GM21381 (cell line): ENCODE measurements at regions not wholly inside any gene's neighbourhood (a gene's known extent, or its start where the extent isn't known, plus 50 kb on each side); places are given as distances from the start of the nearest gene placed in this dataset.

ENCODE experiments used
- ATAC-seq: cut with Tn5 transposase; IDR thresholded peaks from one replicate; pipeline ENCODE4 v1.9.1; 2021; ENCODE audit warnings: mild to moderate bottlenecking, moderate library complexity; ENCODE audit not compliant: unreplicated experiment

DNA sequence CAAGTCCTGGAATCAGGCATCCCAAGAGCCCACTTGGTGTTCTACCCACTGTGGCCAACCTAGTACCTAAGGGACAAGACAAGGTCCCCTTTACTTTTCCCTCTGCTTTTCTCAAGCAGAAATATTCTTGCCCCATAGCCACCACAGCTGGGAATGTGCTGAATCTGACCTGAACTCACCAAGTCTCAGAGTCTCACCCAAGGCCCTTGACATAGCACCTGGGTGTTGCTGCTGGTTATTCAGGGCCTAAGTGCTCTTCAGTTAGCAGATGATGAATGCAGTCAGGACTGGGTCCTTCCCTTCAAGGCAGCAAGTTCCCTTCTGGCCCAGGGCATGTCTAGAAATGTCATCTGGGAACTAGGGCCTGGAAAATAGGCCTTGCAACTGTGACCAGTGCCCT, 201.8 kb upstream of the SERP2 start:
- ATAC-seq: no peak

DNA sequence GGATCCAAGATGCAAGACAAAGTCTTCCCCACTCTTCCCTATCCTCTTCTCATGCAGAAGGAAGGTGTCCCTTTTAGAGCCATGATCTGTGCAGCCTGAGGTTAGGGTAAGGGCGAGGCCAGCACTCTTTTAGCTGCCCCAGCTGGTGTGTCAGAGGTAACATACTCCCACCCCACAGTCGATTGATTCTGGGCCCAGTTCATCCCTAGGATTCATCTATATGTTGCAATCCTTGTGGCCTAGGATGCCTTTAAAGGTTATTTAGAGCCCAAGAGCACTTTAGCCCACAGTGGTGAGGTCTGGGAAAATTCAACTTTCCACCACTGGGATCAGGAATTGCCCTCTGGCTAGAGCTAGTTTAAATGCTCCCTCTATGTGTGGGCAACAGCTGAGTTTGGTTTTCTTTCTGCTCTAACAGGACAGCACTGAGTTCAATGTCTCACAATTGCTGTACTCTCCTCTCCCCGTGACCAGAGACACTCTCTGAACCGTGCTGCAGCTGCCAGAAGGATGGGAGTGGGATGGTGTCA, 201.3 kb upstream of the SERP2 start:
- ATAC-seq: no peak

DNA sequence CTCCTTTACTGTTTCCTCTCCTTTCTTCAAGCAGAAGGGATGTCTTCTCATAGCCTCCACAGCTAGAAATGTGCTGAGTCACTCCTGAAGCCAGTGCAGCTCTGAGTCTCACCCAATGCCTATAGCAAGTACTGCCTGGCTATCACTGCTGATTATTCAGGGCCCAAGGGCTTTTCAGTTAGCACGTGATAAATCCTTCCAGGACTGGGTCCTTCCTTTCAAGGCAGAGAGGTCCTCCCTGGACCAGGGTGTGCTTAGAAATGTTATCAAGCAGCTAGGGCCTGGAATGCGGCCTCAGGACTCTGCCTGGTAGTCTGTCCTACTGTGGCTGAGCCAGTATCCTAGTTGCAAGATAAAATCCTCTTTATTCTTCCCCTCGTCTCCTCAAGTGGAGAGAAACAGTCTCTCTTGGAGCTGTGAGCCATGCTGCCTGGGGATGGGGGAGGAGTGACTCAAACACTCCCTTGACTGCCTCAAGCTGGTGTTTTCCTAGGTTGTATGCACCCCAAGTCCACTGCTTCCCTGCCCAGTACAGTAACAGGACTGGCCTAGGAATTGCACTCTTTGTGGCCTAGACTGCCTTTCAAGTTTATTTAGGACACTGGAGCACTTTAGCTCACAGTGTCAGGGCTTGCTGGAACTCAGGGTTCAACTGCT, 198.7 kb upstream of the SERP2 start:
- no peak for ATAC-seq

DNA sequence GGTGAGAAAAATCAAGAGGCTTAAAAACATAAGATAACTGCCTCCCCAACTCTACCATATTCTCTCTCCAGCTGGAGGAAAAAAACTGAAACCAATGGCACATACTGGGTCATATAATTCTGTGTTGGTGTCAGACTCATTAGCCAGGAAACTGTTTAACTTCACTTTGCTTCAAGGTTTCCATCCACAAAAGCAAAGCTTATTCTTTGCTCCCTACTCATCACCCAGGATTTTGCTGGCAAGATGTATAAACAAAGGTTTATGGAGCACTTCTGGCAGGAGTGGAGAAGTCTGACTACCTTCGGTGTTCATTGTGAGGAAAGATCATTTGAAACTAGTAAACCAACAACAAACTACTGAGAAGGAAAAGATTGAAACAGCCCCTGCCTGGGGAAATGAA, 197.5 kb upstream of the SERP2 start:
- no peak for ATAC-seq

DNA sequence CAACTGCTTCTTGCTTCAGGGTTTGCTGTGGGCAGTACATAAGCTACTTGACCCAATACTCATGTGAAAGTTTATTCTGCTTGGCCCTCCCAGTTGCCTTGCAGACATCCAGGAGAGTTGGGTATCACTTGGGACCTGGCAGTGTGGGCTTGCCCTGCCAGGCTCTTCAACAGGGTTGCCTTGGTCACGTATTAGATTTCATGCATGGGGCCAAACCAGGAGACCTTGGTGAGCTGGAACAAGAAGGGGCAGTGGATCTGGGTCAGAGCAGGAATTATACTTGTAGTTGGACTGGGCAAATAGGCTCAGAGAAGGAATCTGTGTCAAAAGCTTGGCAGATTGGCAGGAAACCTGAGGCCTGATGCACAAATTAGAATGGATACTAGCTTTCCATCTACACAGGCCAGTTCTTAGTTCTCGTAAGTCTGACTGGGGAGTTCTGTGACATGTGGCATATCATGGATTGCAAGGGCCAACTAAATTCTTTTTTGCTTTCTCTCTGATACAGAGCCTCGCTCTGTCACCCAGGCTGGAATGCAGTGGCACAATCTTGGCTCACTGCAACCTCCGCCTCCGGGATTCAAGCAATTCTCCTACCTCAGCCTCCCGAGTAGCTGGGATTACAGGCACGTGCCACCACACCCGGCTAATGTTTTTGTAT, 192.6 kb upstream of the SERP2 start:
- ATAC-seq: no peak

DNA sequence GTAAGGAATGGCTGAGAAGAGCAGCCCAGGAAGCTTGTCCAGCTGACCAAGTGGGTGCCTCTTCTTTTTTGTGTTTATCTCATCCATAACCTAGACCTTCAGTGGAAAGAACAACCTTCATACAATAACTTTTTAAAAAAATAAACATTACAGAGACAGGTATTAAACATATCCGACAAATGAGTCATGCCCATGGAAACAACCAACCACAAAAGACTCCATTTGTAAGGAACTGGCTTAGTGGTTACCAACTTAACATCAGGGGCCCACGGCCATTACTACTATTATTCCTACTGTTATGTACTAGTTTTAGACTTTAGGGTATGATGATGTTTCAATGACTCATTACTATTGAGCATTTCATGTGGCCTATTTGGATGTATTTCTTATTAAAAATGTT, 191.7 kb upstream of the SERP2 start:
- ATAC-seq: no peak

GRCh38 chr13:44184740-44185139, 188.9 kb upstream of the SERP2 start:
- no peak for ATAC-seq

GRCh38 chr13:44188257-44188656, 185.4 kb upstream of the SERP2 start:
- no peak for ATAC-seq

DNA sequence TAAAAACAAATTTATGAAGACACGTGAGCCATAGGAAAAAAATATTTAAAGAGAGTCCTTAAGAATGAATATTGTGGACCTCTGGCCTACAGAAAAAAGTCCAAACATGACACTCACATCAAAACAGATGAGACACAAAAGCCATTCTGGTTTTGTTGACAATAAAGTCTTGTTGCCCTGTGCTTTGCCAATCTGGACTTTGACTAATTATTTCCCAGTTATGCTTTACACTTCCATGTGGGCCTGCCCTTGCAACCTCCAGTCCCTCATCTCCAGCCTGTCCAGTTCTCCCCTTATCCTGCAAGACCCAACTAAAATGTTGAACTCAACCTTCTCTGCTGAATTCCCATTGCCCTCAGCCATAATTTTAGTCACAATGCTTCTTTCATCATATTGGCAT, 184.5 kb upstream of the SERP2 start:
- no peak for ATAC-seq

DNA sequence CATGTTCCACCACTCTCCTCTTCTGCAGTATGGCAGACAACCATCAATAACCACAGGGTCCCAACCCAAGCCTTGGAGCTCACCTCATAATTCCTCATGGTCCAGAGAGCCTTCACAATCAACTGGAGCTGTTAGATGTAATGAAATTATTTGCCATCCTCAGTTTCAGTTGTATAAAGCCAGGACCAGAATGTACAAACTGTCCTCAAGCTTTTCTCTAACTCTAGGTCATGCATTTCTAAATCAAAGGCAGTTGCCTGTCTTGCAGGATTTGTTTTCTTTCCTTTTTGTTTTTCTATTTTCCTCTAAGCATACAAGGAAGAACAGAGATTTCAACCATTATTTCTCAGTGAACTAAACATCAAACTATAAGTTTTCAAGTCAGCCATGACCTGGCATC, 182.5 kb upstream of the SERP2 start:
- no peak for ATAC-seq

GRCh38 chr13:44191504-44192171, 182.0 kb upstream of the SERP2 start:
- no peak for ATAC-seq

DNA sequence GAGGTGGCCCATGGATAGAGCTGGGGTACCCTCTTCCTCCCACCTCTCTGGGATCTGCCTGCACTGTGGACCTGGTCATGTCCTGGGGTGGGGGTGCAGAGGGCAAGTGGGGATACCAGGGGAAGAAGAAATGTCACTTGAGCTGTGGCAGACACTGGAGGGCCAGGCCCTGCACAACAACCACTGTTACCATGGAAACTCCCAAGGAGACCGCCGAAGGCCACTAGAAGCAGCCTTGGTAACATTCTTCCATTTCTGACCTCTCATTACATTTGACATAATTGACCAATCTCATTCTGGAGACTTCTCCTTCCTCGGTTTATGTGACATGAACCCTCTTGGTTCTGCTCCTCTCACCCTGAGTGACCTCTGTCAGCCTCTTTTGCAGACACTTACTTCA, 179.9 kb upstream of the SERP2 start:
- ATAC-seq: no peak

DNA sequence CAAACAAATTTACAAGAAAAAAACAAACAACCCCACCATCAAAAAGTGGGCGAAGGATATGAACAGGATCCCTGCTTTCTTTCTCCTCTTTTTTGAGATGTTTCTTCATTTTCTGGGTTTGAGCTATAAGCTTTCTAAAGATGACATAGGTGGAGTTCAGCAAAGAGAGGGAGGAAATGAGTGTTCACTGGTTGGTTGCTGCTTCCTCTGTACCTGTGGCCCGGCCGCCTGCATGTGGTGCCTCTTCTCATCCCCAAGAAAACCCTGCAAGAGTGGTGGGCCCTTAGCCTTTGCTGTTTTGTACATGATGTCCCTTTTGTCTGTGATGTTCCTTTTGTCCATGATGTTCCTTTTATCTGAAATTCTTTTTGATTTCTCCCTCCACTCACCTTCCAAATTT, 178.4 kb upstream of the SERP2 start:
- no peak for ATAC-seq

- ATAC-seq: no peak
Measured at GRCh38 chr13:44196196-44196751, 177.3 kb upstream of the SERP2 start.

- peak; percentile 91 for ATAC-seq
Measured at GRCh38 chr13:44197791-44198770, 175.5 kb upstream of the SERP2 start.

DNA sequence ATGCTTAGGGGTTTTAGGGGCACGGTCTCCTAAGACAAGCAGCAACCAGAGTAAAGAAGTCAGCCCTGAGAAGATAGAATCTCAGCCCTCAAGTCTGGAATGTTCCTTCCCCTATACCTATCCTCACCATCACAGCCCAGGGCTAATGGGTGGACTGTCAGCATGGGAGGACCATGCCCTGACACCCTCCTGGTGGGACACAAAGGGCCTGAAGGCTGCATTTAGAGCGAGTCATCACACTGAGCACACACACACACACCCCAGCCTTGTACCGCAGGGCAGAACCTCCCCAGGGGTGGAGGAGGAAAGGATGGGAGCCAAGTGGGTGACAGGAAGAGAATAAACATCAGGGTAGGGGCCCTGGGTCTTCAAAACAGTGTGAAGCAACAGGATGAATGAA, 174.8 kb upstream of the SERP2 start:
- no peak for ATAC-seq

DNA sequence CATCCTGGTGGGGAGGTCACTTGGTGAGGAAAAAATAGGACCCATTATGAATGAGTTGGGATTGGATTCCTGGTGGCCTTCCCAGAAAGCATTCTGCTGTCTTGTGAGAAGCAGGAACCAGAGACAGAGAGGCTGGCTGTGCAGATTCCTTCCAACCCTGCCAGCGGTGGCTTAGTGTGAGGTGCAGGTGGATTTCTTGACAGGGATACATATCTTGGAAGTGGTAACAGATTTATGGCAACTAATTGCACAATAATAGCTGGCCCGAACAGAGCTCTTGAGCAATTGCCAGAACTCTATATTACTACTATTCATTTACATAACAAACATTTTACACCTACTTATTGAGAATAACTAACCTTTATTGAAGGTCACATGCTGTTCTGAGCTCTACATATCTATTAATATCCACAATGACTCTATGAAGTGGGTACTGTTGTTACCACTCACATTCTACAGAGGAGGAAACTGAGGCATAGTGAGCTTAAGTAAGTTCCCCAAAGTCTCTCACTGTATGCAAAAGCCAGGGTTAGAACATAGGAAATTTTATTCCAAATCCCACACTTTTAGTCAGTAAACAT, 173.9 kb upstream of the SERP2 start:
- no peak for ATAC-seq

- no peak for ATAC-seq
Measured at GRCh38 chr13:44206434-44206833, 167.2 kb upstream of the SERP2 start.

DNA sequence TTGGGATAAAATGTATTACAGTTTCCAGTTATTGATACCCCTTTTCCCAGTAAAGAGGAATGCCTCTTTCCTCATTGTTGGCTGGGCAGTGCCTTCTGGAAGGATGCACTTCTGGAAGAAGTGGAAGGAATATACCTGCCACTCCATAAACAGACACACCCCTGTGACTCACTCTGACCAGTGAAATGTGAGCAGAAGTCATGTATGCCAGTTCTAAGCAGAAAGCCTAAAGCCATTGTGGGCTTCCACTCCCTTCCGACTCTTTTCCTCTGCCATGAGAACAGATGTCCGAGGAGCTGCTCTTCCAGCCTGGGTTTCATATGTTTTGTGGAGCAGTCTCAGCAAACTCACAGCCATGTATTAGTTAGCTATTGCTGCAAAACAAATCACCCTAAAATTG, 166.1 kb upstream of the SERP2 start:
- ATAC-seq: no peak

- no peak for ATAC-seq
Measured at GRCh38 chr13:44210525-44210924, 163.1 kb upstream of the SERP2 start.
